ENCODE measurements at regions not wholly inside any gene's neighbourhood (a gene's known extent, or its start where the extent isn't known, plus 50 kb on each side); places are given as distances from the start of the nearest gene placed in this dataset.

GRCh38 chr10:77692782-77693181, 55.2 kb upstream of the KCNMA1 start:
- peaks cover 0 to 3% (median 0%) of the 10 kb centered on the region in 5 donors for H3K27me3 ChIP-seq (ENCODE audit: control insufficient read depth in 5 of 5, insufficient read depth in 4 of 5, low read length in 5 of 5)
- H3K4me3 ChIP-seq (ENCODE audit: low read depth in 1 of 5, low read length in 5 of 5): no peak overlapping the region
- no peaks in the 10 kb centered on the region for H3K36me3 ChIP-seq (ENCODE audit: control insufficient read depth in 5 of 5, insufficient read depth in 5 of 5, low read length in 5 of 5)
- no peaks in the 10 kb centered on the region for H3K9me3 ChIP-seq (ENCODE audit: control insufficient read depth in 5 of 5, low read length in 5 of 5)
- no peak overlapping the region for H3K9ac ChIP-seq (ENCODE audit: low read length in 5 of 5)
- no peak overlapping the region for H3K27ac ChIP-seq (ENCODE audit: low read depth, low read length)
- no peaks in the 10 kb centered on the region for H3K4me1 ChIP-seq (ENCODE audit: control insufficient read depth in 5 of 5, insufficient read depth in 5 of 5, low read length in 5 of 5)

GRCh38 chr10:77689339-77689738, 51.7 kb upstream of the KCNMA1 start:
- Histone ChIP-seq H3K27ac (ENCODE audit: low read depth, low read length) (no peak overlapping the region), H3K36me3 (ENCODE audit: control insufficient read depth in 5 of 5, insufficient read depth in 5 of 5, low read length in 5 of 5) (no peaks in the 10 kb centered on the region)

GRCh38 chr10:77687621-77688020, 50.0 kb upstream of the KCNMA1 start:
- Histone ChIP-seq H3K4me1 (ENCODE audit: control insufficient read depth in 5 of 5, insufficient read depth in 5 of 5, low read length in 5 of 5) (no peaks in the 10 kb centered on the region), H3K9me3 (ENCODE audit: control insufficient read depth in 5 of 5, low read length in 5 of 5) (no peaks in the 10 kb centered on the region), H3K36me3 (ENCODE audit: control insufficient read depth in 5 of 5, insufficient read depth in 5 of 5, low read length in 5 of 5) (no peaks in the 10 kb centered on the region), H3K4me3 (ENCODE audit: low read depth in 1 of 5, low read length in 5 of 5) (no peak overlapping the region), H3K9ac (ENCODE audit: low read length in 5 of 5) (no peak overlapping the region), H3K27me3 (ENCODE audit: control insufficient read depth in 5 of 5, insufficient read depth in 4 of 5, low read length in 5 of 5) (peaks cover 4 to 15% (median 6%) of the 10 kb centered on the region in 5 donors), H3K27ac (ENCODE audit: low read depth, low read length) (no peak overlapping the region)

More at GRCh38 chr10:77689339-77689738, 51.7 kb upstream of the KCNMA1 start:
- Histone ChIP-seq H3K9me3 (ENCODE audit: control insufficient read depth in 5 of 5, low read length in 5 of 5) (no peaks in the 10 kb centered on the region), H3K4me3 (ENCODE audit: low read depth in 1 of 5, low read length in 5 of 5) (no peak overlapping the region), H3K9ac (ENCODE audit: low read length in 5 of 5) (no peak overlapping the region), H3K27me3 (ENCODE audit: control insufficient read depth in 5 of 5, insufficient read depth in 4 of 5, low read length in 5 of 5) (peaks cover 4 to 15% (median 6%) of the 10 kb centered on the region in 5 donors), H3K4me1 (ENCODE audit: control insufficient read depth in 5 of 5, insufficient read depth in 5 of 5, low read length in 5 of 5) (no peaks in the 10 kb centered on the region)
